ENCODE measurements at regions not wholly inside any gene's neighbourhood (a gene's known extent, or its start where the extent isn't known, plus 50 kb on each side); places are given as distances from the start of the nearest gene placed in this dataset.
"Not testable (repeated sequence)": the region's sequence is repeated elsewhere in the genome, so short reads cannot be mapped to it uniquely, and the experiment has no call there.

- H3K27ac ChIP-seq: no peak overlapping the region
- TF ChIP-seq, protein P1, sequence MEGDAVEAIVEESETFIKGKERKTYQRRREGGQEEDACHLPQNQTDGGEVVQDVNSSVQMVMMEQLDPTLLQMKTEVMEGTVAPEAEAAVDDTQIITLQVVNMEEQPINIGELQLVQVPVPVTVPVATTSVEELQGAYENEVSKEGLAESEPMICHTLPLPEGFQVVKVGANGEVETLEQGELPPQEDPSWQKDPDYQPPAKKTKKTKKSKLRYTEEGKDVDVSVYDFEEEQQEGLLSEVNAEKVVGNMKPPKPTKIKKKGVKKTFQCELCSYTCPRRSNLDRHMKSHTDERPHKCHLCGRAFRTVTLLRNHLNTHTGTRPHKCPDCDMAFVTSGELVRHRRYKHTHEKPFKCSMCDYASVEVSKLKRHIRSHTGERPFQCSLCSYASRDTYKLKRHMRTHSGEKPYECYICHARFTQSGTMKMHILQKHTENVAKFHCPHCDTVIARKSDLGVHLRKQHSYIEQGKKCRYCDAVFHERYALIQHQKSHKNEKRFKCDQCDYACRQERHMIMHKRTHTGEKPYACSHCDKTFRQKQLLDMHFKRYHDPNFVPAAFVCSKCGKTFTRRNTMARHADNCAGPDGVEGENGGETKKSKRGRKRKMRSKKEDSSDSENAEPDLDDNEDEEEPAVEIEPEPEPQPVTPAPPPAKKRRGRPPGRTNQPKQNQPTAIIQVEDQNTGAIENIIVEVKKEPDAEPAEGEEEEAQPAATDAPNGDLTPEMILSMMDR (conservative IDR thresholded peaks at IDR 0.05): no peak
These were observed 444.0 kb downstream of the PTPRC start for GRCh38 chr1:199082778-199083389.

DNA sequence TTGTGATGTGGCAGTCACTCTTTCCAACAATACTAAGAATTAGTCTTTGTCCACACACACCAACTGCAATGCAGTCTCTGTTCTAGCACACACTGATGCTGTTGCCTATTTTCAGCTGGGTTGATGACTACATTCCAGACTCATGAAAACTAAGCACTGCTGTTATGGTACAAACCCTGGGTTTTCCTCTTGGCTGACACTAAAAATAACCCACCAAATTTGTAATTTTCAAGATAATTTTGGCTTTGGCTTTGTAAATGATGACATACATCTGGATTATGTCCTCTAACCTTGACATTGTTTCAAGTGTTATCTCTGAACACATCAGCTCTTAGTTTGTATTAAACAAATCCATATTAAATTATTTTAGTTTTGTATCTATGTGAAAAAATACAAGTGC is 444.8 kb downstream of the PTPRC start:
- TF ChIP-seq, protein P1 (conservative IDR thresholded peaks at IDR 0.05): no peak
- no peak overlapping the region for H3K27ac ChIP-seq

DNA sequence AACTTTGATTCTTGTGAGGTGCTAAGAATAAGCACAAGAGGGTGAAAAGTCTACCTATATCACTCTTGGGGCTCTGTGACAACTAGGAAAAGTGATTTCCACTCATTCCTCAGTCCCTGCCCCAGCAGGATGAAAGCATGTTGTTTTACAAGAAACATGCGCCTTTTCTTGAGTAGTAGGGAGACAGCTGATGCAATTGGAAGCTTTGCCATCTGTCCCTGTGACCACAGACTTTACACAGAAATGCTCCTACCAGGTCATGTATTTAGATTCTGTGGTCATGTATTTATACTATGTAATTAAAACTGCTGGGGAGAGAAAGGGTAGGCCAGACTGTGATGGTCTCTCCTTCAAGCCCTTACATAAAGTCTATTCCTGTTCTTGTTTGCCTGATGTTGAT is 445.5 kb downstream of the PTPRC start:
- no peak overlapping the region for H3K27ac ChIP-seq

GRCh38 chr1:199085903-199086302 is 447.1 kb downstream of the PTPRC start:
- TF ChIP-seq, protein P1 (conservative IDR thresholded peaks at IDR 0.05): no peak
- no peak overlapping the region for H3K27ac ChIP-seq

More for the DNA sequence above, 445.5 kb downstream of the PTPRC start:
- TF ChIP-seq, protein P1 (conservative IDR thresholded peaks at IDR 0.05): no peak

- TF ChIP-seq, protein P1 (conservative IDR thresholded peaks at IDR 0.05): no peak
- H3K27ac ChIP-seq: no peak overlapping the region
These were observed 448.3 kb downstream of the PTPRC start for GRCh38 chr1:199087144-199087543.

DNA sequence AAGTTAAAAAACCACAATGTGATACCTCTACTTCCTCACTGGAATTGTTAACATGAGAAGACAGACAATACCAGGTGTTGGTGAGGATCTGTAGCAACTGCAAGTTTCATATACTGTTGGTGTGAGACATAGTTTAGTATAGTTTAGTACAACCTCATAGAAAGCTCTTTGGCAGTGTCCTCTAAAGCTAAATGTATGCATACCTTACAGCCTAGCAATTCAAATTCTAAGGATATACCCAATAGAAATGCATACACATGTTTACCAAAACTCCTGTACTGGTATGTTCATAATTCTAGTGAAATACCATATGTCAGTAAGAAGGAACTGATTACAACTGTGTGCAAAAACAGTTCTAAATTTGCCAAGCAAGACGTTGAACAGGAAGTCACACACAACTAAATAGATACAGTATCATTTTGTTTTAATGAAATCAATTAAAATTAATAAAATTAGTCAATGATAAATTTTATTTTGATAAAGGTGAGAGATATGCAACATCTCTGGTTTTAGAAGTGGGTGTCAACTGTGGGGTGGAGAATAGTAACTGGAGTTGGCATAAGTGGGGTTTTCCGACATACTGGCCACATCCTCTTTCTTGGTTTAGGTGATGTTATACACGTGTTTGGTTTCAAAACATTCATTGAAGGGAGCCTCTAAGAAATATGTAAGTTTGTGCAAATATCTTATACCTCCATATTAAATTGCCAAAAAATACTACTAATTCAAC is 450.7 kb downstream of the PTPRC start:
- TF ChIP-seq, protein P1 (conservative IDR thresholded peaks at IDR 0.05): no peak
- H3K27ac ChIP-seq: no peak overlapping the region

- not testable (repeated sequence) for H3K27ac ChIP-seq
These were observed 456.8 kb downstream of the PTPRC start for GRCh38 chr1:199095628-199096027.

DNA sequence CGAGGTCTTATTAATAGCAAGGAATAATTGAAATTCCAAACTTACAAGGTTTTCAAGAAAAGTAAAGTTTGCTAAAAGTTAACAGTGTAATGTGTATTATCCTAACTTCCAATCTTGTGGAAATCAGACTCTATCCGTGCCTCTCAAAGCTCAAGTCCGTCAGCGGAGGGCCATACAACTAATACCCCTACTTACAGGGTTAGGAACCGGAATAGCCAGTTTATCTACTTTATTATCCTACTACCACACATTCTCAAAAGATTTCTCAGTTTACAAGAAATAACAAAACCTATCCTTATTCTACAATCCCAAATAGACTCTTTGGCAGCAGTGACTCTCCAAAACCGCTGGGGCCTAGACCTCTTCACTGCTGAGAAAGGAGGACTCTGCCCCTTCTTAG is 457.8 kb downstream of the PTPRC start:
- TF ChIP-seq, protein P1 (conservative IDR thresholded peaks at IDR 0.05): no peak
- no peak overlapping the region for H3K27ac ChIP-seq

Data from VCaP (cell line).